Retina (tissue), 1 donor: ENCODE measurements at regions not wholly inside any gene's neighbourhood (a gene's known extent, or its start where the extent isn't known, plus 50 kb on each side); places are given as distances from the start of the nearest gene placed in this dataset.
A peak's percentile ranks its signal among the peaks of the same experiment; 100 is the strongest.

Source experiments
- DNase-seq: peaks from one replicate; pipeline ENCODE4 v3.0.0-alpha.2; 2016

GRCh38 chr1:164948101-164948500, 389.1 kb downstream of the PBX1 start:
- DNase-seq, result no peak

GRCh38 chr1:164937291-164937690, 378.3 kb downstream of the PBX1 start:
- no peak for DNase-seq

- DNase-seq, result no peak
These were observed 373.6 kb downstream of the PBX1 start for GRCh38 chr1:164932580-164932979.

GRCh38 chr1:164930833-164931232, 371.8 kb downstream of the PBX1 start:
- DNase-seq, result no peak

GRCh38 chr1:164930241-164930640, 371.3 kb downstream of the PBX1 start:
- no peak for DNase-seq

- DNase-seq, result no peak
These were observed 369.3 kb downstream of the PBX1 start for GRCh38 chr1:164928232-164928812.

- DNase-seq, result no peak
These were observed 367.1 kb downstream of the PBX1 start for GRCh38 chr1:164926107-164926506.

- DNase-seq, result no peak
These were observed 363.6 kb downstream of the PBX1 start for GRCh38 chr1:164922585-164922984.

- DNase-seq, result no peak
These were observed 362.5 kb downstream of the PBX1 start for GRCh38 chr1:164921493-164921892.

- DNase-seq, result no peak
These were observed 359.2 kb downstream of the PBX1 start for GRCh38 chr1:164918140-164918539.

GRCh38 chr1:164914208-164914607, 355.2 kb downstream of the PBX1 start:
- no peak for DNase-seq

- DNase-seq, result peak; percentile 48
These were observed 353.3 kb downstream of the PBX1 start for GRCh38 chr1:164912290-164912689.

GRCh38 chr1:164910671-164911070, 351.7 kb downstream of the PBX1 start:
- DNase-seq, result no peak

- no peak for DNase-seq
These were observed 348.7 kb downstream of the PBX1 start for GRCh38 chr1:164907666-164908065.

GRCh38 chr1:164905869-164906268, 346.9 kb downstream of the PBX1 start:
- DNase-seq, result no peak

- no peak for DNase-seq
These were observed 343.5 kb downstream of the PBX1 start for GRCh38 chr1:164902491-164902890.
